Nephron progenitor cell (in vitro differentiated cells): ENCODE measurements at regions not wholly inside any gene's neighbourhood (a gene's known extent, or its start where the extent isn't known, plus 50 kb on each side); places are given as distances from the start of the nearest gene placed in this dataset.

ENCODE experiments used
- DNase-seq: peaks from one replicate; pipeline ENCODE4 v3.0.0; 2021
- H3K27ac Mint-ChIP-seq: 2 replicates; pipeline ENCODE4 v1.8.0; 2021; ENCODE audit warnings: mild to moderate bottlenecking, moderate library complexity, mixed read lengths
- H3K27me3 Mint-ChIP-seq: 2 replicates; pipeline ENCODE4 v1.8.0; 2021; ENCODE audit warnings: mild to moderate bottlenecking, low read depth, mixed read lengths; ENCODE audit not compliant: poor library complexity
- H3K36me3 Mint-ChIP-seq: 2 replicates; pipeline ENCODE4 v1.8.0; 2021; ENCODE audit warnings: low read depth, mixed read lengths
- H3K4me1 Mint-ChIP-seq: 2 replicates; pipeline ENCODE4 v1.8.0; 2021; ENCODE audit warnings: mixed read lengths
- H3K4me3 Mint-ChIP-seq: 2 replicates; pipeline ENCODE4 v1.8.0; 2021; ENCODE audit warnings: mild to moderate bottlenecking, moderate library complexity, mixed read lengths
- H3K9me3 Mint-ChIP-seq: 2 replicates; pipeline ENCODE4 v1.8.0; 2021; ENCODE audit warnings: mild to moderate bottlenecking, moderate library complexity, mixed read lengths
- CTCF ChIP-seq: fragments of 200-600 bp; sonication (generic); IDR thresholded peaks from 2 replicates; pipeline ENCODE4 v1.5.0; 2021; ENCODE audit warnings: antibody characterized with exemption

GRCh38 chr1:60245324-60245723 lies 171.8 kb upstream of the C1orf87 start:
- Mint-ChIP-seq H3K27ac (no peak overlapping the region), H3K9me3 (peaks cover 11% of the 10 kb centered on the region), H3K27me3 (peaks cover 7% of the 10 kb centered on the region), H3K4me1 (no peaks in the 10 kb centered on the region), H3K4me3 (no peak overlapping the region), H3K36me3 (no peaks in the 10 kb centered on the region)
- TF ChIP-seq CTCF: no peak
- no peak for DNase-seq

GRCh38 chr1:60244906-60245305 lies 171.3 kb upstream of the C1orf87 start:
- Mint-ChIP-seq H3K27me3 (peaks cover 7% of the 10 kb centered on the region), H3K4me3 (no peak overlapping the region)

GRCh38 chr1:60235275-60235674 lies 161.7 kb upstream of the C1orf87 start:
- Mint-ChIP-seq H3K27ac (no peak overlapping the region), H3K4me1 (no peaks in the 10 kb centered on the region), H3K4me3 (no peak overlapping the region), H3K27me3 (peaks cover 16% of the 10 kb centered on the region), H3K9me3 (peaks cover 3% of the 10 kb centered on the region), H3K36me3 (no peaks in the 10 kb centered on the region)
- TF ChIP-seq CTCF: no peak
- no peak for DNase-seq

More at GRCh38 chr1:60244906-60245305, 171.3 kb upstream of the C1orf87 start:
- Mint-ChIP-seq H3K4me1 (no peaks in the 10 kb centered on the region), H3K9me3 (peaks cover 11% of the 10 kb centered on the region), H3K36me3 (no peaks in the 10 kb centered on the region), H3K27ac (no peak overlapping the region)
- no peak for DNase-seq
- no peak for TF ChIP-seq CTCF

- Mint-ChIP-seq H3K27ac (no peak overlapping the region), H3K27me3 (peaks cover 16% of the 10 kb centered on the region), H3K36me3 (no peaks in the 10 kb centered on the region), H3K4me3 (no peak overlapping the region), H3K4me1 (no peaks in the 10 kb centered on the region), H3K9me3 (peaks cover 3% of the 10 kb centered on the region)
- TF ChIP-seq CTCF: no peak
- DNase-seq: no peak
These were observed 161.2 kb upstream of the C1orf87 start for GRCh38 chr1:60234776-60235175.

GRCh38 chr1:60229821-60230220 lies 156.3 kb upstream of the C1orf87 start:
- H3K9me3 Mint-ChIP-seq: no peaks in the 10 kb centered on the region
- no peak overlapping the region for H3K27ac Mint-ChIP-seq
- H3K36me3 Mint-ChIP-seq: no peaks in the 10 kb centered on the region
- H3K27me3 Mint-ChIP-seq: peaks cover 7% of the 10 kb centered on the region
- H3K4me3 Mint-ChIP-seq: no peak overlapping the region
- no peaks in the 10 kb centered on the region for H3K4me1 Mint-ChIP-seq
- no peak for DNase-seq
- TF ChIP-seq CTCF: no peak

GRCh38 chr1:60228041-60228491 lies 154.5 kb upstream of the C1orf87 start:
- Mint-ChIP-seq H3K27ac (no peak overlapping the region), H3K36me3 (no peaks in the 10 kb centered on the region), H3K4me3 (no peak overlapping the region), H3K9me3 (no peaks in the 10 kb centered on the region), H3K27me3 (no peaks in the 10 kb centered on the region), H3K4me1 (no peaks in the 10 kb centered on the region)
- TF ChIP-seq CTCF: no peak
- no peak for DNase-seq
